ENCODE measurements at regions not wholly inside any gene's neighbourhood (a gene's known extent, or its start where the extent isn't known, plus 50 kb on each side); places are given as distances from the start of the nearest gene placed in this dataset.
"Not testable (repeated sequence)": the region's sequence is repeated elsewhere in the genome, so short reads cannot be mapped to it uniquely, and the experiment has no call there.

DNA sequence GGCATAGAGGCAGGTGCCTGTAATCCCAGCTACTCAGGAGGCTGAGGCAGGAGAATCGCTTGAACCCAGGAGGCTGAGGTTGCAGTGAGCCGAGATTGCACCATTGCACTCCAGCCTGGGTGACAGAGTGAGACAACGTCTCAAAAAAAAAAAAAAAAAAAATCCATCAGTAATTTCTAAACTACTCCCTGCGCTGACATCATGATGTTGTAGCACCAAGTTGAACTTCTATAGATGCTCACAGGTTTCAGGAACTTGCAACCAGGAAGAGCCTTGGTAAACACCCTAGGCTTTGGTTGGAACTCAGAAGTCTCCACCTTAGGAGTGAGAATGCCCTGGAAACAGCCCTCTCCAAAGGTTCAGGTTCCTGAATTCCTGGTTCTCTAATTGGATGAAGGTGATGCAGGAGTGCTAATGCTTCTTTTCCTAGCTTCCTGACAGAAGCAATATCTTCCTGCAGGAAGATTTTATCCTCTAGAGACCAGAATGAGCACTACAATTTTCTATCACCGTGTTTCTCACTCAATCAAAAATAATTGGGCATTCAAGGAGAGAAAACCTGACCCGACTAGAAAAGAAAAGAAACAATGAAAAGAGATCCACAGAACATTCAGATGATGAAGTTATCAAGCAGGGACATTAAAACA lies 469.6 kb downstream of the GADD45G start:
- Histone ChIP-seq H3K9ac (ENCODE audit: low read depth, low read length) (no peak overlapping the region), H3K9me3 (ENCODE audit: control insufficient read depth, insufficient read depth, low read length) (no peaks in the 10 kb centered on the region), H3K27me3 (ENCODE audit: control insufficient read depth, insufficient read depth, low read length) (no peaks in the 10 kb centered on the region), H3K36me3 (ENCODE audit: control insufficient read depth, insufficient read depth, low read length) (no peaks in the 10 kb centered on the region), H3K4me3 (ENCODE audit: low read depth, low read length) (no peak overlapping the region), H3K4me1 (ENCODE audit: control insufficient read depth, insufficient read depth, low read length) (no peaks in the 10 kb centered on the region), H3K27ac (ENCODE audit: low read depth, low read length) (no peak overlapping the region)

DNA sequence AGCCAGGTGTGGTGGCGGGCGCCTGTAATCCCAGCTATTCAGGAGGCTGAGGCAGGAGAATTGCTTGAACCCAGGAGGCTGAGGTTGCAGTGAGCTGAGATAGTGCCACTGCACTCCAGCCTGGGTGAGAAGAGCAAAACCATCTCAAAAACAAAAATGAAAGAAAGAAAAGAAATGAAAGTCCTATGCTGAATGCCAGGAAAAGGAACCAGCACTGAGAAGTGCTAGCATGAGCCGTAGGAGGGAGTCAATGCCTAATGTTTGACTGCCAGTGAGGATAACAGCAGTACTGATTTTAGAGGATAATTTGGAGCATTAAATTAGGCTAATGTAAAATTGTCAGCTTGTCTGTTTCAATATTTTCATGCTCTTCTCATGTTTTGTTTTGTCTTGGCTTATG lies 472.8 kb downstream of the GADD45G start:
- H3K4me1 ChIP-seq (ENCODE audit: control insufficient read depth, insufficient read depth, low read length); H3K9me3 ChIP-seq (ENCODE audit: control insufficient read depth, insufficient read depth, low read length); H3K27me3 ChIP-seq (ENCODE audit: control insufficient read depth, insufficient read depth, low read length); H3K9ac ChIP-seq (ENCODE audit: low read depth, low read length); H3K27ac ChIP-seq (ENCODE audit: low read depth, low read length); H3K4me3 ChIP-seq (ENCODE audit: low read depth, low read length); H3K36me3 ChIP-seq (ENCODE audit: control insufficient read depth, insufficient read depth, low read length): not testable (repeated sequence)

DNA sequence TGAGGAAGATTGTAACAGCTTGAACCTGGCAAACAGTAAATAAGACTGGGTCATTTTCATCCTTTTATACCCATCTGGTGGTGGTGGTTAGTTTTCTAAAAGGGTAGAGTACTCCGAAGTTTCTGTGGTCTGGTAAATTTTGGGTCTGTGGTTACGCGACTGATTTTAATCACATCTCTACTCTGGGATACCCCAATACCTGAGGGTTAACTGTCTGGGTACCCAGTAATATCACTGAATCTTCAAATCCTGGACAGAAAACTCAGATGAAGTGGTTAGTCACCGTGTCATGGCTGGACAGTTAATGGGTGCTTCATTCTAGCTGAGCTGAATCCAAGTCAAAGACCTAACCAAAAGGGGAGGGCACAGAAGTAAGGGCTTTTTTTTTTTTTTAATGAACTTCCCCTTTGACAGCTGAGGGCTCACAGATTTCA lies 474.2 kb downstream of the GADD45G start:
- H3K4me1 ChIP-seq (ENCODE audit: control insufficient read depth, insufficient read depth, low read length) = no peaks in the 10 kb centered on the region
- no peaks in the 10 kb centered on the region for H3K36me3 ChIP-seq (ENCODE audit: control insufficient read depth, insufficient read depth, low read length)
- H3K9me3 ChIP-seq (ENCODE audit: control insufficient read depth, insufficient read depth, low read length) = no peaks in the 10 kb centered on the region
- H3K27me3 ChIP-seq (ENCODE audit: control insufficient read depth, insufficient read depth, low read length) = no peaks in the 10 kb centered on the region
- H3K4me3 ChIP-seq (ENCODE audit: low read depth, low read length) = no peak overlapping the region
- H3K27ac ChIP-seq (ENCODE audit: low read depth, low read length) = no peak overlapping the region
- no peak overlapping the region for H3K9ac ChIP-seq (ENCODE audit: low read depth, low read length)

DNA sequence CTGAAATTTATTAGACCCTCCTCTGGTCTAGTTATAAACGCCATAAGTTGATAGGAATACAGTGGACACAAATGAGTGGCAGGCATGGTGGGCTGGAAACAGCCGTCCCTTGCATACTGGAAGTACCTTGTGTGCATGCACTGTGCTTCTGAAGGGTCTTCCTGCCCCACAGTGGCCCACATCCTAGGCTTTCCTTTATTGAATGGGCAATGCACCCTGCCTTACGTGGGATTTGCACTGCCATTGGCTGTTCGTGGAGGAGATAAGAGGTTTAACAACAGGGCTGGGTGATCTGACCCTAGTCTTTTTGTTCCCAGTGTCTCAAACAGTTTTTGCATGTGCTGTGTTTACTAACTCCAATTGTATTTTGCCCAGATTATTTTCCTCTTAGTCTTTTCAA lies 480.8 kb downstream of the GADD45G start:
- H3K27me3 ChIP-seq (ENCODE audit: control insufficient read depth, insufficient read depth, low read length) = no peaks in the 10 kb centered on the region
- H3K36me3 ChIP-seq (ENCODE audit: control insufficient read depth, insufficient read depth, low read length) = no peaks in the 10 kb centered on the region
- no peaks in the 10 kb centered on the region for H3K9me3 ChIP-seq (ENCODE audit: control insufficient read depth, insufficient read depth, low read length)
- H3K4me3 ChIP-seq (ENCODE audit: low read depth, low read length) = no peak overlapping the region
- no peak overlapping the region for H3K9ac ChIP-seq (ENCODE audit: low read depth, low read length)
- peaks cover 14% of the 10 kb centered on the region for H3K4me1 ChIP-seq (ENCODE audit: control insufficient read depth, insufficient read depth, low read length)
- H3K27ac ChIP-seq (ENCODE audit: low read depth, low read length) = peak overlapping the region; percentile 51

DNA sequence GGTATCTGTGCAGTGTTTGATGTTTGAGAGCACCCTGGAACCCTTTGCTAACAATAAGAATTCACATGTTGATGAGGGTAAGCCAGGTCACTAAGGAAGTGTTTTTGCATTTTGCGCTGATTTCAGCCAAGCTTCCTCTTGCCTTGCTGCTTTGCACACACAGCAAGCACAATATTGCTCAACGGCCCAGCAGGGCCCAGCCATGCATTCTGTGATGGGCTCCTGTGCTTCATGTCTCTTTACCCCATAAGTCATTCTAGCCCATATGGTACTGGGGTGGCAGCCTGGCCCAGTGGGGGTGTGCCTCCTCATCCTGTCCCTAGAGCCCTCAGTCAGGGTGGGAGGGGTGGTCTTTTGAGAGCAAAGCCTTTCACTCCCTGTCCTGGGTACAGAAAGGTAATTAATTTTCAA lies 481.3 kb downstream of the GADD45G start:
- Histone ChIP-seq H3K4me3 (ENCODE audit: low read depth, low read length) (no peak overlapping the region), H3K27me3 (ENCODE audit: control insufficient read depth, insufficient read depth, low read length) (no peaks in the 10 kb centered on the region), H3K9me3 (ENCODE audit: control insufficient read depth, insufficient read depth, low read length) (no peaks in the 10 kb centered on the region), H3K36me3 (ENCODE audit: control insufficient read depth, insufficient read depth, low read length) (no peaks in the 10 kb centered on the region), H3K9ac (ENCODE audit: low read depth, low read length) (0 out of 2 replicates have a peak overlapping the region, but pooled peaks have one; percentile 3), H3K27ac (ENCODE audit: low read depth, low read length) (peak overlapping the region; percentile 51), H3K4me1 (ENCODE audit: control insufficient read depth, insufficient read depth, low read length) (peaks cover 14% of the 10 kb centered on the region)

DNA sequence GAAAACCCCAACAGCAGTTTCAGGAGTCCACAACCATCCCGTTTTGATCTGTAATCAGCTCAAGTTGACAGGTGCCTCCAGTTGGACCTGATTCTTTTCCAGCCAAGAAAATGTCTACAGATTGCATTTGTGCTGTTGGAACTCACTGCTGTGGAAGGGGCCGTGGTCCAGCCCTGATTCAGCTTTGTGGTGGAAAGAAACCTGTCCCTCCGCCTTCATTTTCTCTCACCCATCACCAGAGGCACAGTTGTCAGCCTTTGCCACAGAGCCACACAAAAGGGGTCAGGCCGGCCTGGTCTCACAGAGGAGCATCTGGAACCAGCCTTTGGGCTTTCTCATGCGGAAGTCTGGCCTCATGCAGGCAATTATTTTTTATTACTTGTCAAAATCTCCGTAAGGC lies 483.6 kb downstream of the GADD45G start:
- Histone ChIP-seq H3K27me3 (ENCODE audit: control insufficient read depth, insufficient read depth, low read length) (no peaks in the 10 kb centered on the region), H3K36me3 (ENCODE audit: control insufficient read depth, insufficient read depth, low read length) (no peaks in the 10 kb centered on the region), H3K4me3 (ENCODE audit: low read depth, low read length) (no peak overlapping the region), H3K27ac (ENCODE audit: low read depth, low read length) (no peak overlapping the region), H3K4me1 (ENCODE audit: control insufficient read depth, insufficient read depth, low read length) (peaks cover 14% of the 10 kb centered on the region), H3K9me3 (ENCODE audit: control insufficient read depth, insufficient read depth, low read length) (no peaks in the 10 kb centered on the region), H3K9ac (ENCODE audit: low read depth, low read length) (no peak overlapping the region)

DNA sequence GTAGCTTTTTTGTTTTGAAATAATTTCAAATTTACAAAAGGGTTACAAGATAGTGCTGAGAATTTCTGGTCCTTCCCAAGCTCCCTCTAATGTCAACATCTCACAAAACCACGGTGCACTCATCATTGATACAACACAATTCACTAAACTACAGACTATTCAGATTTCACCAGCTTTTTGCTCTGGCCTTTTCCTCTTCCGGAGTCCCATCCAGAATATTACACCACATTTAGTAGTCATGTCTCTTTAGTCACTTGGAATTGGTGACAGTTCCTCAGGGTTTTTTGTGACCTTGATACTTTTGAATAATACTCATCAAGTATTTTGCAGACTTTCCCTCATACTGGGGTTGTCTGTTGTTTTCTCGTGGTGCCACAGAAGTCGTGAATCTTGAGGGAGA lies 484.0 kb downstream of the GADD45G start:
- H3K27me3 ChIP-seq (ENCODE audit: control insufficient read depth, insufficient read depth, low read length) = no peaks in the 10 kb centered on the region
- no peaks in the 10 kb centered on the region for H3K36me3 ChIP-seq (ENCODE audit: control insufficient read depth, insufficient read depth, low read length)
- no peak overlapping the region for H3K9ac ChIP-seq (ENCODE audit: low read depth, low read length)

DNA sequence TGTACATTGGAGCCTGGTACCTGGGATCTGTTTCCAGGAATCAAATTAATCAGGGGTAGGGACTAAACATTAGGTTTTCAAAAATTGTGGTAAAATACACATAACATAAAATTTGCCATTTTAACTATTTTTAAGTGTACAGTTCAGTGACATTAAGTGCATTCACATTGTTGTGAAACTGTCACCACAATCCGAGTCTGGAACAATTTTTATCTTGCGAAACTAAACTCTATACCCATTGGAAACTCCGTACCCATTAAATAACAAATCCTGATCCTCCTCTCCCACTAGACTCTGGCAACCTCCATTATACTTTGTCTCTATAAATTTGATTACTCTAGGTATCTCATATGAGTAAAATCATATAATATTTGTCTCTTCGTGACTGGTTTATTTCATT lies 486.2 kb downstream of the GADD45G start:
- H3K9ac ChIP-seq (ENCODE audit: low read depth, low read length) = no peak overlapping the region
- no peak overlapping the region for H3K27ac ChIP-seq (ENCODE audit: low read depth, low read length)
- H3K9me3 ChIP-seq (ENCODE audit: control insufficient read depth, insufficient read depth, low read length) = no peaks in the 10 kb centered on the region
- H3K27me3 ChIP-seq (ENCODE audit: control insufficient read depth, insufficient read depth, low read length) = no peaks in the 10 kb centered on the region
- no peaks in the 10 kb centered on the region for H3K36me3 ChIP-seq (ENCODE audit: control insufficient read depth, insufficient read depth, low read length)
- no peak overlapping the region for H3K4me3 ChIP-seq (ENCODE audit: low read depth, low read length)
- H3K4me1 ChIP-seq (ENCODE audit: control insufficient read depth, insufficient read depth, low read length) = peaks cover 6% of the 10 kb centered on the region

More for the DNA sequence above, 484.0 kb downstream of the GADD45G start:
- Histone ChIP-seq H3K9me3 (ENCODE audit: control insufficient read depth, insufficient read depth, low read length) (no peaks in the 10 kb centered on the region), H3K27ac (ENCODE audit: low read depth, low read length) (no peak overlapping the region), H3K4me3 (ENCODE audit: low read depth, low read length) (no peak overlapping the region), H3K4me1 (ENCODE audit: control insufficient read depth, insufficient read depth, low read length) (peaks cover 14% of the 10 kb centered on the region)

DNA sequence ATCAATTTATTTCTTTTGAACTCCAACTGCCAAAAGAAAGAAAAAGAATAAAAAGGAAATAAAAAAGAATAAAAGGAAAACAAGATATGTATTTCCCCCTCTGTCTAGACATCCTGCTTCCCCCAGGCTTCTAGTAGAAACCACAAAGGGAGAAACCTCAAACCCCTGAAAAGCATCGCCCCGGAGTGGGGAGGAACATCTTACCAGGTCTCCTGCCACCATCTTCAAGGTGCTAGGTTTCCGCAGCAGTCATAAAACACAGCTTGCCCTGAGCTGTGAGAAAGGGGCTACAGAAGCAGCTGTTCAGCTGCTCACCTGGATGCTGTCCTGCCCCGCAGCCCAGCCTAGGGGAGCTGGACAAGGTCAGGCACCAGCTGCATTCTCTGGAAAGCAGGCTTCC lies 487.7 kb downstream of the GADD45G start:
- H3K9me3 ChIP-seq (ENCODE audit: control insufficient read depth, insufficient read depth, low read length) = no peaks in the 10 kb centered on the region
- H3K27me3 ChIP-seq (ENCODE audit: control insufficient read depth, insufficient read depth, low read length) = no peaks in the 10 kb centered on the region
- H3K4me1 ChIP-seq (ENCODE audit: control insufficient read depth, insufficient read depth, low read length) = no peaks in the 10 kb centered on the region
- H3K9ac ChIP-seq (ENCODE audit: low read depth, low read length) = no peak overlapping the region
- H3K36me3 ChIP-seq (ENCODE audit: control insufficient read depth, insufficient read depth, low read length) = no peaks in the 10 kb centered on the region
- no peak overlapping the region for H3K27ac ChIP-seq (ENCODE audit: low read depth, low read length)
- H3K4me3 ChIP-seq (ENCODE audit: low read depth, low read length) = no peak overlapping the region

DNA sequence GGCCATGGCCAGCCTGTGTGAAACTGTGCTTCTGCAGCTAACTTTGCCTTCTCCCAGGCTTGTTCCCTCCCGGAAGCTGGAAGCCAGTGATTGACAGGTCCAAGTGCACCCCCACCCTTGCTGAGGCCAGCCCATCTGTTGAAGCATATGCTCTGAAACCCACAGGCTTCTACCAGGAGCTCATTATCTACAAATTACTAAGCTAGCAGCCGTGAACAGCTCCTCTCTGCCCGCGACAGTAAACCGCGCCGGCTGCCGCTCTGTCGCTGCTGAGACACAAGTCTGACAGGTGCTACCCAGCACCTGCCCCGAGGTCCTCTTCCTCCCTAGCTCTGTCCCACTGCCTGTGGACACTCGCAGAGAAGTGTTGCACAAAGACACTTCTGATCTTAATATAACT lies 490.9 kb downstream of the GADD45G start:
- Histone ChIP-seq H3K9ac (ENCODE audit: low read depth, low read length) (no peak overlapping the region), H3K4me1 (ENCODE audit: control insufficient read depth, insufficient read depth, low read length) (no peaks in the 10 kb centered on the region), H3K27ac (ENCODE audit: low read depth, low read length) (no peak overlapping the region), H3K9me3 (ENCODE audit: control insufficient read depth, insufficient read depth, low read length) (no peaks in the 10 kb centered on the region), H3K4me3 (ENCODE audit: low read depth, low read length) (no peak overlapping the region), H3K36me3 (ENCODE audit: control insufficient read depth, insufficient read depth, low read length) (no peaks in the 10 kb centered on the region), H3K27me3 (ENCODE audit: control insufficient read depth, insufficient read depth, low read length) (no peaks in the 10 kb centered on the region)

DNA sequence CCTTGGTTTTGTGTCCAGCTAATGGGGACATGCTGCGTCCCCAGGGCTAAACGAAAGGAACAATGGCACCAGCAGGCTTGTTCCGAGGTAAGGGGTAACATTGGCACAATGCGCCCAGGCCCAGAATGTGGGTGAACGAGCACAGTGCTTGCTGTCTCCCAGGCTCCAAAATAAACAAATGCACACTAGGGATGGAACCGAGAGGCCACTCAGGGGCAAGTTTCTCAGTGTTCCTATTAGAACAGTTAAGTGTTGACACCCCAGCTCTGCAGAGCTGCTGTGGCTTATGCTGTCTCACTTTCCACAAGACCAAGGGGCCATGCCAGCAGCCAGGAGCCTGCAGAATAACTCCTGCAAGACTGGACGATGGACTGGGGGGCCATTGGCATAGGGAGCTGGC lies 492.4 kb downstream of the GADD45G start:
- H3K9ac ChIP-seq (ENCODE audit: low read depth, low read length) = no peak overlapping the region
- H3K36me3 ChIP-seq (ENCODE audit: control insufficient read depth, insufficient read depth, low read length) = no peaks in the 10 kb centered on the region
- 0 out of 2 replicates have a peak, but pooled peaks cover 4% of the 10 kb centered on the region for H3K4me1 ChIP-seq (ENCODE audit: control insufficient read depth, insufficient read depth, low read length)
- H3K27me3 ChIP-seq (ENCODE audit: control insufficient read depth, insufficient read depth, low read length) = no peaks in the 10 kb centered on the region; the same call in 1 of the 2 replicates
- no peak overlapping the region for H3K27ac ChIP-seq (ENCODE audit: low read depth, low read length)
- H3K4me3 ChIP-seq (ENCODE audit: low read depth, low read length) = no peak overlapping the region
- H3K9me3 ChIP-seq (ENCODE audit: control insufficient read depth, insufficient read depth, low read length) = no peaks in the 10 kb centered on the region
